H1 (cell line): ENCODE measurements at regions not wholly inside any gene's neighbourhood (a gene's known extent, or its start where the extent isn't known, plus 50 kb on each side); places are given as distances from the start of the nearest gene placed in this dataset.

Experiments
- CTCF ChIA-PET: fragments of 300-600 bp; sonication (Branson Sonifier 250); formaldehyde crosslinking; loops from one replicate; lab custom pipeline; 2021; ENCODE audit not compliant: partially characterized antibody; lab: Charles Lee
- POLR2A ChIA-PET: fragments of 300-600 bp; sonication (Branson Sonifier 250); formaldehyde crosslinking; loops from one replicate; lab custom pipeline; 2021; ENCODE audit warnings: inconsistent platforms; ENCODE audit not compliant: partially characterized antibody; lab: Charles Lee
- DNase-seq, 2 experiments: peaks; one replicate each; pipeline versions ENCODE4 v3.0.0 to v3.0.0-alpha.2; 2010 to 2022; ENCODE audit warnings: low spot score in 2 of 2, low read depth in 1 of 2, mixed read lengths in 1 of 2
- FAIRE-seq: peaks from 2 replicates; lab custom pipeline; 2011; peaks lifted over from hg19 to GRCh38; lab: Jason Lieb, UNC
- H2AFZ ChIP-seq: 2 replicates; pipeline ENCODE4 v1.8.1; 2012; ENCODE audit warnings: low read length, inconsistent platforms
- H2AK5ac ChIP-seq: 2 replicates; pipeline ENCODE4 v1.6.1; 2013; ENCODE audit warnings: low read depth, low read length
- H2BK120ac ChIP-seq: replicated peaks from 2 replicates; pipeline ENCODE3; 2013; ENCODE audit warnings: low read depth, low read length, inconsistent platforms
- H2BK12ac ChIP-seq: 2 replicates; pipeline ENCODE4 v1.6.1; 2013; ENCODE audit warnings: low read depth, low read length
- H2BK15ac ChIP-seq: 2 replicates; pipeline ENCODE4 v1.6.1; 2013; ENCODE audit warnings: low read length
- H2BK20ac ChIP-seq: 2 replicates; pipeline ENCODE4 v1.6.1; 2013; ENCODE audit warnings: low read length
- H2BK5ac ChIP-seq: 2 replicates; pipeline ENCODE4 v1.6.1; 2013; ENCODE audit warnings: low read depth, low read length
- H3K14ac ChIP-seq: 2 replicates; pipeline ENCODE4 v1.6.1; 2013; ENCODE audit warnings: inconsistent platforms; ENCODE audit not compliant: insufficient read length
- H3K18ac ChIP-seq: 2 replicates; pipeline ENCODE4 v1.6.1; 2013; ENCODE audit warnings: low read length; ENCODE audit errors: extremely low read depth
- H3K23ac ChIP-seq: 2 replicates; pipeline ENCODE4 v1.6.1; 2013; ENCODE audit warnings: inconsistent platforms; ENCODE audit not compliant: insufficient read length
- H3K23me2 ChIP-seq: 2 replicates; pipeline ENCODE4 v1.6.1; 2013; ENCODE audit warnings: low read depth, low read length
- H3K27ac ChIP-seq: 2 replicates; pipeline ENCODE4 v1.6.1; 2011; ENCODE audit warnings: low read depth, low read length, inconsistent platforms
- H3K27me3 ChIP-seq, 4 experiments: replicated peaks in 1 of 4; 1 replicate in 1 of 4; 2 replicates in 3 of 4; pipeline versions ENCODE4 v1.6.1 to v1.8.1; 2011 to 2013; ENCODE audit warnings: low read length in 3 of 4, mild to moderate bottlenecking in 3 of 4, inconsistent platforms in 2 of 4, mixed read lengths in 2 of 4, moderate library complexity in 1 of 4; ENCODE audit not compliant: control insufficient read depth in 3 of 4, insufficient read depth in 3 of 4; ENCODE audit errors: extremely low read depth in 1 of 4
- H3K36me3 ChIP-seq, 4 experiments: 2 replicates each; pipeline versions ENCODE4 v1.6.1 to v1.8.1; 2011 to 2013; ENCODE audit warnings: mild to moderate bottlenecking in 4 of 4, low read length in 3 of 4, moderate library complexity in 2 of 4, control low read depth in 1 of 4, inconsistent platforms in 1 of 4; ENCODE audit not compliant: insufficient read depth in 4 of 4, control insufficient read depth in 2 of 4
- H3K4ac ChIP-seq: replicated peaks from 2 replicates; pipeline ENCODE3; 2013; ENCODE audit warnings: low read length, low read depth, mixed read lengths, inconsistent platforms; ENCODE audit not compliant: insufficient read length
- H3K4me1 ChIP-seq, 4 experiments: replicated peaks in 1 of 4; 1 replicate in 1 of 4; 2 replicates in 3 of 4; pipeline versions ENCODE4 v1.6.1 to v1.8.1; 2011 to 2013; ENCODE audit warnings: low read length in 3 of 4, inconsistent platforms in 2 of 4, mixed read lengths in 1 of 4; ENCODE audit not compliant: insufficient read depth in 4 of 4, control insufficient read depth in 3 of 4
- H3K4me2 ChIP-seq, 2 experiments: 2 replicates each; pipeline versions ENCODE4 v1.6.1 to v1.8.1; 2011 to 2013; ENCODE audit warnings: low read depth in 2 of 2, low read length in 2 of 2, control low read depth in 1 of 2, inconsistent platforms in 1 of 2, mild to moderate bottlenecking in 1 of 2; ENCODE audit not compliant: insufficient read depth in 1 of 2
- H3K4me3 ChIP-seq, 4 experiments: fragments of 200-600, 300-600 bp in 1 of 4; sonication (generic), shearing (Covaris generic), sonication (Bioruptor Twin) in 1 of 4; 2 replicates each; pipeline versions ENCODE4 v1.5.1 to v1.8.1; 2011 to 2016; ENCODE audit warnings: low read length in 4 of 4, low read depth in 3 of 4, control low read depth in 2 of 4, inconsistent platforms in 2 of 4, mild to moderate bottlenecking in 2 of 4, mixed read lengths in 1 of 4, moderate library complexity in 1 of 4; ENCODE audit not compliant: insufficient read depth in 2 of 4; ENCODE audit errors: extremely low read depth in 1 of 4
- H3K56ac ChIP-seq: replicated peaks from 2 replicates; pipeline ENCODE3; 2013; ENCODE audit warnings: low read depth, mild to moderate bottlenecking, mixed read lengths, low read length, inconsistent platforms; ENCODE audit not compliant: insufficient read length
- H3K79me1 ChIP-seq: 2 replicates; pipeline ENCODE4 v1.6.1; 2013; ENCODE audit warnings: low read depth, low read length, control low read depth
- H3K79me2 ChIP-seq, 2 experiments: 2 replicates each; pipeline versions ENCODE4 v1.6.1 to v1.8.1; 2012 to 2013; ENCODE audit warnings: low read length in 2 of 2, mild to moderate bottlenecking in 2 of 2, inconsistent platforms in 1 of 2; ENCODE audit not compliant: insufficient read depth in 2 of 2, control insufficient read depth in 1 of 2
- H3K9ac ChIP-seq, 4 experiments: replicated peaks in 1 of 4; 1 replicate in 1 of 4; 2 replicates in 3 of 4; pipeline versions ENCODE4 v1.6.1 to v1.8.1; 2011 to 2013; ENCODE audit warnings: low read depth in 3 of 4, low read length in 3 of 4, control low read depth in 2 of 4, mild to moderate bottlenecking in 2 of 4, moderate library complexity in 2 of 4, inconsistent platforms in 1 of 4; ENCODE audit errors: extremely low read depth in 1 of 4
- H3K9me3 ChIP-seq, 2 experiments: 2 replicates each; pipeline versions ENCODE4 v1.6.1 to v1.8.1; 2012 to 2013; ENCODE audit warnings: mild to moderate bottlenecking in 2 of 2, moderate library complexity in 2 of 2, control low read depth in 1 of 2, inconsistent platforms in 1 of 2, low read depth in 1 of 2, low read length in 1 of 2, mixed read lengths in 1 of 2; ENCODE audit not compliant: insufficient read depth in 2 of 2
- H4K20me1 ChIP-seq, 2 experiments: replicated peaks in 1 of 2; 2 replicates each; pipeline versions ENCODE3 to v1.8.1; 2011 to 2013; ENCODE audit warnings: inconsistent platforms in 2 of 2, low read length in 2 of 2, mild to moderate bottlenecking in 1 of 2; ENCODE audit not compliant: insufficient read depth in 2 of 2, control insufficient read depth in 1 of 2
- H4K5ac ChIP-seq: 2 replicates; pipeline ENCODE4 v1.6.1; 2013; ENCODE audit warnings: low read length, low read depth, mixed read lengths, inconsistent platforms; ENCODE audit not compliant: insufficient read length
- H4K8ac ChIP-seq: 2 replicates; pipeline ENCODE4 v1.8.0; 2013; ENCODE audit warnings: mild to moderate bottlenecking, moderate library complexity, low read length, inconsistent platforms; ENCODE audit not compliant: insufficient read depth; ENCODE audit errors: extremely low read depth
- H4K91ac ChIP-seq: replicated peaks from 2 replicates; pipeline ENCODE3; 2013; ENCODE audit warnings: low read length, mixed read lengths, inconsistent platforms; ENCODE audit not compliant: insufficient read length
- CREB1 ChIP-seq: IDR thresholded peaks from 2 replicates; pipeline ENCODE4 v1.6.1; 2012; ENCODE audit warnings: inconsistent platforms
- WGBS, 2 experiments: shearing (Covaris generic) in 1 of 2; methylation state at CpG; one replicate each; pipeline versions ENCODE4 v1.1.6 to v1.1.7; 2013 to 2015; ENCODE audit warnings: low lambda C conversion rate in 2 of 2, mixed read lengths in 2 of 2, inconsistent platforms in 1 of 2, low coverage in 1 of 2, missing lambda C conversion rate in 1 of 2; ENCODE audit not compliant: insufficient replicate concordance in 2 of 2, insufficient coverage in 1 of 2, insufficient read length in 1 of 2; ENCODE audit errors: extremely low coverage in 1 of 2, missing lambda C conversion rate in 1 of 2; 5-methylcytosine and 5-hydroxymethylcytosine counted together

DNA sequence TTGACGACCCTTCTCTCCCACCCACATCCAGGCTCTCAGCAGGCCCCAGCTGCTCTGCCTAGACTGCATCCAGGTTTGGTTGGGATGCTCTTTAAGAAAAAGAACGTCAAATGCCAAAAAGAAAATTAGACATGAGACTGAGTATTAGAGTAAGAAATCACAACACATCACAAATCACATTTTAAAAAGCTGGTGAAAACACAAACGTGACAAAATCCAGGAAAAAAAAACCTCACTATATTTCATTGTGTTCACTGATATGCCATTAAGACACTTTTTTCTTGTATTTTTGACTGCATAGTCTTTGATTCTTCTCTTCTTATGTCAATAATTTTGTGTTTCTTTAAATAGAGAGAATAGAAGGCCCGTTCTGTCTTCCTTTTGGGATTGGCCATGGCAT is 243.7 kb downstream of the TLE3 start:
- no peak overlapping the region for H3K18ac ChIP-seq
- H3K9ac ChIP-seq: no peak overlapping the region
- H3K4me2 ChIP-seq: no peak overlapping the region
- H2BK120ac ChIP-seq: no peak overlapping the region
- DNase-seq (no peak), FAIRE-seq (no peak)
- CTCF ChIA-PET: no interaction called here
- 0 out of 2 replicates have a peak, but pooled peaks cover 1% of the 10 kb centered on the region for H3K23me2 ChIP-seq
- no peak overlapping the region for H3K56ac ChIP-seq
- H3K79me1 ChIP-seq: no peaks in the 10 kb centered on the region
- H3K14ac ChIP-seq: no peak overlapping the region
- H3K9me3 ChIP-seq: no peaks in the 10 kb centered on the region
- H4K8ac ChIP-seq: no peak overlapping the region
- POLR2A ChIA-PET: no interaction called here
- H2AK5ac ChIP-seq: no peak overlapping the region
- no peaks in the 10 kb centered on the region for H3K79me2 ChIP-seq
- H2BK20ac ChIP-seq: no peak overlapping the region
- no peak overlapping the region for H2AFZ ChIP-seq
- no peaks in the 10 kb centered on the region for H3K36me3 ChIP-seq
- no peaks in the 10 kb centered on the region for H3K27me3 ChIP-seq
- no peak overlapping the region for H4K5ac ChIP-seq
- H4K91ac ChIP-seq: no peak overlapping the region
- 93% methylated on average over 4 of the region's 4 CpGs; no CpG with 5 or more reads in 1 of the 2 experiments for WGBS, 2 experiments
- H2BK5ac ChIP-seq: no peak overlapping the region
- no peak for TF ChIP-seq CREB1
- H2BK12ac ChIP-seq: no peak overlapping the region
- H3K4me1 ChIP-seq: peaks cover 0 to 4% (median 0%) of the 10 kb centered on the region in 4 experiments; a peak in 1 of 7 replicates
- no peak overlapping the region for H3K27ac ChIP-seq
- H3K23ac ChIP-seq: no peak overlapping the region
- H3K4ac ChIP-seq: no peak overlapping the region
- H3K4me3 ChIP-seq: no peak overlapping the region
- H4K20me1 ChIP-seq: no peaks in the 10 kb centered on the region
- H2BK15ac ChIP-seq: no peak overlapping the region
